Lung (tissue), 11 donors: ENCODE measurements at regions not wholly inside any gene's neighbourhood (a gene's known extent, or its start where the extent isn't known, plus 50 kb on each side); places are given as distances from the start of the nearest gene placed in this dataset.
"Not testable (repeated sequence)": the region's sequence is repeated elsewhere in the genome, so short reads cannot be mapped to it uniquely, and the experiment has no call there.

Experiments
- ATAC-seq: fragments of 200-7000 bp; cut with Tn5 transposase; one replicate; pipeline ENCODE4 v1.9.1; 2020; ENCODE audit warnings: moderate number of reproducible peaks; ENCODE audit not compliant: insufficient read depth, low FRiP score
- DNase-seq, 3 donors: peaks; one replicate each; pipeline ENCODE4 v3.0.0-alpha.2; 2013 to 2017
- H3K27ac ChIP-seq, 2 donors: one replicate each; pipeline ENCODE4 v1.5.1; 2013; ENCODE audit warnings: mild to moderate bottlenecking in 2 of 2, moderate library complexity in 2 of 2, control low read depth in 1 of 2, inconsistent platforms in 1 of 2, low read depth in 1 of 2, low read length in 1 of 2
- H3K27me3 ChIP-seq, 3 donors: one replicate each; pipeline ENCODE4 v1.5.1; 2013; ENCODE audit warnings: low read length in 2 of 3; ENCODE audit not compliant: control insufficient read depth in 3 of 3, insufficient read depth in 3 of 3
- H3K36me3 ChIP-seq, 4 donors: one replicate each; pipeline ENCODE4 v1.5.1; 2013; ENCODE audit warnings: low read length in 4 of 4, mild to moderate bottlenecking in 1 of 4, moderate library complexity in 1 of 4; ENCODE audit not compliant: control insufficient read depth in 4 of 4, insufficient read depth in 4 of 4
- H3K4me1 ChIP-seq, 5 donors: one replicate each; pipeline ENCODE4 v1.5.1; 2013; ENCODE audit warnings: low read length in 5 of 5, mild to moderate bottlenecking in 2 of 5, moderate library complexity in 1 of 5; ENCODE audit not compliant: control insufficient read depth in 5 of 5, insufficient read depth in 5 of 5
- H3K4me3 ChIP-seq: one replicate; pipeline ENCODE4 v1.5.1; 2013; ENCODE audit warnings: mild to moderate bottlenecking, control low read depth, moderate library complexity
- H3K9ac ChIP-seq, 2 donors: one replicate each; pipeline ENCODE4 v1.5.1; 2013; ENCODE audit warnings: low read length in 2 of 2, control low read depth in 1 of 2; ENCODE audit not compliant: insufficient read depth in 1 of 2
- H3K9me3 ChIP-seq, 4 donors: one replicate each; pipeline ENCODE4 v1.5.1; 2013; ENCODE audit warnings: low read length in 3 of 4, mild to moderate bottlenecking in 1 of 4, moderate library complexity in 1 of 4; ENCODE audit not compliant: control insufficient read depth in 4 of 4, insufficient read depth in 3 of 4
- CTCF ChIP-seq: IDR thresholded peaks from 2 replicates; pipeline ENCODE4 v1.5.1; 2012; ENCODE audit warnings: mild to moderate bottlenecking; ENCODE audit errors: control extremely low read depth, extremely low read depth
- WGBS, 2 donors: extraction: QIAGEN DNeasy Blood & Tissue Kit; methylation state at CpG; one replicate each; pipeline ENCODE4 v1.1.7; 2013; 5-methylcytosine and 5-hydroxymethylcytosine counted together
- donor health status: control.
- donor health status: control.
- donor health status: Bipolar disorder and iron deficiency.
- donor health status: healthy.
- donor health status: DM: yes; HTN: yes; CAD: no.

- WGBS, 2 donors = 95 to 100% methylated on average over 1 of the region's 1 CpG
- Histone ChIP-seq H3K9me3 (no peaks in the 10 kb centered on the region), H3K4me1 (no peaks in the 10 kb centered on the region), H3K9ac (no peak overlapping the region), H3K36me3 (no peaks in the 10 kb centered on the region), H3K4me3 (no peak overlapping the region), H3K27ac (no peak overlapping the region), H3K27me3 (no peaks in the 10 kb centered on the region)
- TF ChIP-seq CTCF = no peak
- no peak for DNase-seq
- no peak for ATAC-seq
Measured at GRCh38 chr2:208798698-208799097, 392.1 kb downstream of the PTH2R start.

GRCh38 chr2:208799397-208799796, 392.8 kb downstream of the PTH2R start:
- no peaks in the 10 kb centered on the region for H3K27me3 ChIP-seq
- no peak for TF ChIP-seq CTCF
- H3K4me3 ChIP-seq = no peak overlapping the region
- no peak overlapping the region for H3K9ac ChIP-seq
- WGBS, 2 donors = 59 to 65% methylated on average over 2 of the region's 2 CpGs
- no peaks in the 10 kb centered on the region for H3K4me1 ChIP-seq
- H3K9me3 ChIP-seq = no peaks in the 10 kb centered on the region
- ATAC-seq = no peak
- no peak for DNase-seq
- no peaks in the 10 kb centered on the region for H3K36me3 ChIP-seq
- no peak overlapping the region for H3K27ac ChIP-seq

- H3K4me1 ChIP-seq, ATAC-seq, H3K9ac ChIP-seq, H3K36me3 ChIP-seq, H3K9me3 ChIP-seq, H3K4me3 ChIP-seq, DNase-seq, H3K27ac ChIP-seq, H3K27me3 ChIP-seq: not testable (repeated sequence)
- WGBS, 2 donors = 87 to 91% methylated on average over 12 of the region's 12 CpGs
Measured at GRCh38 chr2:208800887-208801286, 394.3 kb downstream of the PTH2R start.

GRCh38 chr2:208807756-208808155, 401.2 kb downstream of the PTH2R start:
- no peak for ATAC-seq
- no peak for DNase-seq
- H3K27me3 ChIP-seq = no peaks in the 10 kb centered on the region
- H3K4me3 ChIP-seq = no peak overlapping the region
- H3K27ac ChIP-seq = no peak overlapping the region
- H3K4me1 ChIP-seq = no peaks in the 10 kb centered on the region
- TF ChIP-seq CTCF = no peak
- H3K9me3 ChIP-seq = no peaks in the 10 kb centered on the region
- H3K9ac ChIP-seq = no peak overlapping the region
- no peaks in the 10 kb centered on the region for H3K36me3 ChIP-seq
- WGBS, 2 donors = 56 to 59% methylated on average over 2 of the region's 2 CpGs

- H3K9me3 ChIP-seq, H3K27ac ChIP-seq, ATAC-seq, H3K9ac ChIP-seq, H3K4me3 ChIP-seq, DNase-seq, H3K4me1 ChIP-seq, H3K36me3 ChIP-seq, H3K27me3 ChIP-seq: not testable (repeated sequence)
- WGBS, 2 donors = 41 to 70% methylated on average over 3 to 9 of the region's 10 CpGs
Measured at GRCh38 chr2:208811885-208812284, 405.3 kb downstream of the PTH2R start.
